ENCODE measurements at regions not wholly inside any gene's neighbourhood (a gene's known extent, or its start where the extent isn't known, plus 50 kb on each side); places are given as distances from the start of the nearest gene placed in this dataset.
A peak's percentile ranks its signal among the peaks of the same experiment; 100 is the strongest.

- peaks cover 0 to 3% of the 10 kb centered on the region in 2 donors for H3K4me1 Mint-ChIP-seq (ENCODE audit: low read depth in 2 of 2)
Measured at GRCh38 chr11:133740963-133741362, 104.3 kb downstream of the SPATA19 start.

GRCh38 chr11:133739481-133739880, 105.8 kb downstream of the SPATA19 start:
- peaks cover 0 to 3% of the 10 kb centered on the region in 2 donors for H3K4me1 Mint-ChIP-seq (ENCODE audit: low read depth in 2 of 2)
- no peak for DNase-seq (ENCODE audit: low spot score)

More at GRCh38 chr11:133740963-133741362, 104.3 kb downstream of the SPATA19 start:
- Mint-ChIP-seq H3K27me3 (no peaks in the 10 kb centered on the region), H3K27ac (no peak overlapping the region), H3K9me3 (peaks cover 6% of the 10 kb centered on the region), H3K36me3 (no peaks in the 10 kb centered on the region), H3K4me3 (no peak overlapping the region)
- DNase-seq (ENCODE audit: low spot score) (no peak), ATAC-seq (no peak)

GRCh38 chr11:133738624-133739023, 106.7 kb downstream of the SPATA19 start:
- DNase-seq (ENCODE audit: low spot score), result no peak
- peaks cover 6% of the 10 kb centered on the region for H3K9me3 Mint-ChIP-seq
- H3K36me3 Mint-ChIP-seq, result no peaks in the 10 kb centered on the region
- H3K4me3 Mint-ChIP-seq, result no peak overlapping the region
- H3K27me3 Mint-ChIP-seq, result peaks cover 3 to 7% of the 10 kb centered on the region in 2 donors
- peak in 1 of 2 donors; percentile 44 for ATAC-seq
- peaks cover 0 to 3% of the 10 kb centered on the region in 2 donors for H3K4me1 Mint-ChIP-seq (ENCODE audit: low read depth in 2 of 2)
- no peak overlapping the region for H3K27ac Mint-ChIP-seq

More at GRCh38 chr11:133739481-133739880, 105.8 kb downstream of the SPATA19 start:
- Mint-ChIP-seq H3K4me3 (no peak overlapping the region), H3K27me3 (peaks cover 2 to 6% of the 10 kb centered on the region in 2 donors), H3K36me3 (no peaks in the 10 kb centered on the region), H3K9me3 (peaks cover 6% of the 10 kb centered on the region), H3K27ac (no peak overlapping the region)
- ATAC-seq, result no peak

GRCh38 chr11:133733631-133734030, 111.7 kb downstream of the SPATA19 start:
- ATAC-seq, result no peak
- peaks cover 7 to 8% of the 10 kb centered on the region in 2 donors for H3K27me3 Mint-ChIP-seq
- no peak overlapping the region for H3K27ac Mint-ChIP-seq
- no peak overlapping the region for H3K4me3 Mint-ChIP-seq
- H3K4me1 Mint-ChIP-seq (ENCODE audit: low read depth in 2 of 2), result peaks cover 0 to 3% of the 10 kb centered on the region in 2 donors
- H3K9me3 Mint-ChIP-seq, result peaks cover 6% of the 10 kb centered on the region
- no peak for DNase-seq (ENCODE audit: low spot score)
- H3K36me3 Mint-ChIP-seq, result no peaks in the 10 kb centered on the region

- DNase-seq (ENCODE audit: low spot score), result no peak
- Mint-ChIP-seq H3K36me3 (no peaks in the 10 kb centered on the region), H3K4me3 (no peak overlapping the region), H3K27me3 (peaks cover 8 to 11% of the 10 kb centered on the region in 2 donors), H3K4me1 (ENCODE audit: low read depth in 2 of 2) (no peaks in the 10 kb centered on the region), H3K27ac (no peak overlapping the region), H3K9me3 (no peaks in the 10 kb centered on the region)
- no peak for ATAC-seq
Measured at GRCh38 chr11:133732109-133732674, 113.1 kb downstream of the SPATA19 start.

- H3K36me3 Mint-ChIP-seq, result no peaks in the 10 kb centered on the region
- H3K4me3 Mint-ChIP-seq, result no peak overlapping the region
Measured at GRCh38 chr11:133727774-133728173, 117.5 kb downstream of the SPATA19 start.

GRCh38 chr11:133726542-133726941, 118.8 kb downstream of the SPATA19 start:
- ATAC-seq (peak in 1 of 2 donors; percentile 26), DNase-seq (ENCODE audit: low spot score) (no peak)
- Mint-ChIP-seq H3K27me3 (peaks cover 7 to 11% of the 10 kb centered on the region in 2 donors), H3K9me3 (peaks cover 2% of the 10 kb centered on the region), H3K36me3 (no peaks in the 10 kb centered on the region), H3K27ac (no peak overlapping the region), H3K4me3 (no peak overlapping the region), H3K4me1 (ENCODE audit: low read depth in 2 of 2) (no peaks in the 10 kb centered on the region)

More at GRCh38 chr11:133727774-133728173, 117.5 kb downstream of the SPATA19 start:
- no peak overlapping the region for H3K27ac Mint-ChIP-seq
- H3K27me3 Mint-ChIP-seq, result peaks cover 4 to 11% of the 10 kb centered on the region in 2 donors
- H3K4me1 Mint-ChIP-seq (ENCODE audit: low read depth in 2 of 2), result no peaks in the 10 kb centered on the region
- no peak for DNase-seq (ENCODE audit: low spot score)
- peak in 1 of 2 donors; percentile 29 for ATAC-seq
- H3K9me3 Mint-ChIP-seq, result peaks cover 2% of the 10 kb centered on the region

GRCh38 chr11:133724116-133724515, 121.2 kb downstream of the SPATA19 start:
- Mint-ChIP-seq H3K4me3 (no peak overlapping the region), H3K27me3 (peaks cover 3 to 11% of the 10 kb centered on the region in 2 donors), H3K4me1 (ENCODE audit: low read depth in 2 of 2) (no peaks in the 10 kb centered on the region), H3K36me3 (no peaks in the 10 kb centered on the region), H3K27ac (no peak overlapping the region), H3K9me3 (peaks cover 2% of the 10 kb centered on the region)
- DNase-seq (ENCODE audit: low spot score) (no peak), ATAC-seq (no peak)

- no peak overlapping the region for H3K27ac Mint-ChIP-seq
- peaks cover 3 to 11% of the 10 kb centered on the region in 2 donors for H3K27me3 Mint-ChIP-seq
- no peak for ATAC-seq
- DNase-seq (ENCODE audit: low spot score), result no peak
- H3K36me3 Mint-ChIP-seq, result no peaks in the 10 kb centered on the region
- no peak overlapping the region for H3K4me3 Mint-ChIP-seq
- H3K9me3 Mint-ChIP-seq, result peaks cover 2% of the 10 kb centered on the region
- H3K4me1 Mint-ChIP-seq (ENCODE audit: low read depth in 2 of 2), result no peaks in the 10 kb centered on the region
Measured at GRCh38 chr11:133723056-133723455, 122.3 kb downstream of the SPATA19 start.

GRCh38 chr11:133720951-133721350, 124.4 kb downstream of the SPATA19 start:
- H3K27me3 Mint-ChIP-seq, result peaks cover 7 to 8% of the 10 kb centered on the region in 2 donors
- H3K4me3 Mint-ChIP-seq, result no peak overlapping the region
- DNase-seq (ENCODE audit: low spot score), result no peak
- no peaks in the 10 kb centered on the region for H3K36me3 Mint-ChIP-seq
- peaks cover 2% of the 10 kb centered on the region for H3K9me3 Mint-ChIP-seq
- H3K27ac Mint-ChIP-seq, result no peak overlapping the region
- ATAC-seq, result no peak
- no peaks in the 10 kb centered on the region for H3K4me1 Mint-ChIP-seq (ENCODE audit: low read depth in 2 of 2)

GRCh38 chr11:133719532-133720235, 125.6 kb downstream of the SPATA19 start:
- ATAC-seq (no peak), DNase-seq (ENCODE audit: low spot score) (no peak)
- H3K9me3 Mint-ChIP-seq, result no peaks in the 10 kb centered on the region
- no peak overlapping the region for H3K4me3 Mint-ChIP-seq
- peaks cover 7 to 8% of the 10 kb centered on the region in 2 donors for H3K27me3 Mint-ChIP-seq
- H3K4me1 Mint-ChIP-seq (ENCODE audit: low read depth in 2 of 2), result no peaks in the 10 kb centered on the region
- H3K27ac Mint-ChIP-seq, result no peak overlapping the region
- no peaks in the 10 kb centered on the region for H3K36me3 Mint-ChIP-seq

- no peak for DNase-seq (ENCODE audit: low spot score)
- no peak overlapping the region for H3K27ac Mint-ChIP-seq
- H3K4me3 Mint-ChIP-seq, result no peak overlapping the region
- H3K27me3 Mint-ChIP-seq, result peaks cover 7 to 8% of the 10 kb centered on the region in 2 donors
- H3K36me3 Mint-ChIP-seq, result no peaks in the 10 kb centered on the region
- no peaks in the 10 kb centered on the region for H3K9me3 Mint-ChIP-seq
- H3K4me1 Mint-ChIP-seq (ENCODE audit: low read depth in 2 of 2), result no peaks in the 10 kb centered on the region
- no peak for ATAC-seq
Measured at GRCh38 chr11:133718831-133719230, 126.5 kb downstream of the SPATA19 start.

GRCh38 chr11:133718238-133718637, 127.1 kb downstream of the SPATA19 start:
- no peak for ATAC-seq
- H3K4me3 Mint-ChIP-seq, result no peak overlapping the region
- H3K9me3 Mint-ChIP-seq, result no peaks in the 10 kb centered on the region
- no peak overlapping the region for H3K27ac Mint-ChIP-seq
- no peaks in the 10 kb centered on the region for H3K36me3 Mint-ChIP-seq
- no peak for DNase-seq (ENCODE audit: low spot score)
- H3K27me3 Mint-ChIP-seq, result peaks cover 7 to 8% of the 10 kb centered on the region in 2 donors
- H3K4me1 Mint-ChIP-seq (ENCODE audit: low read depth in 2 of 2), result no peaks in the 10 kb centered on the region

- Mint-ChIP-seq H3K27ac (no peak overlapping the region), H3K9me3 (no peaks in the 10 kb centered on the region), H3K4me1 (ENCODE audit: low read depth in 2 of 2) (no peaks in the 10 kb centered on the region), H3K4me3 (no peak overlapping the region), H3K36me3 (no peaks in the 10 kb centered on the region), H3K27me3 (peaks cover 5 to 16% of the 10 kb centered on the region in 2 donors)
- ATAC-seq (no peak), DNase-seq (ENCODE audit: low spot score) (no peak)
Measured at GRCh38 chr11:133716602-133717001, 128.7 kb downstream of the SPATA19 start.
